Stomach (tissue), 4 donors: ENCODE measurements at regions not wholly inside any gene's neighbourhood (a gene's known extent, or its start where the extent isn't known, plus 50 kb on each side); places are given as distances from the start of the nearest gene placed in this dataset.

Source experiments
- EP300 ChIP-seq: sonication (generic); formaldehyde crosslinking; IDR thresholded peaks from one replicate; pipeline ENCODE4 v1.6.1; 2017; ENCODE audit warnings: antibody characterized with exemption
- POLR2A ChIP-seq, 4 donors: fragments of 450-650 bp; IDR thresholded peaks; one replicate each; pipeline ENCODE4 v1.6.1; 2016; ENCODE audit warnings: antibody characterized with exemption in 4 of 4, control low read depth in 2 of 4, mild to moderate bottlenecking in 1 of 4, moderate library complexity in 1 of 4
- POLR2AphosphoS5 ChIP-seq, 3 donors: sonication (generic); formaldehyde crosslinking; IDR thresholded peaks; one replicate each; pipeline ENCODE4 v1.6.1; 2016; ENCODE audit warnings: antibody characterized with exemption in 3 of 3
- TF ChIP-seq, protein P1 (sequence below), 7 experiments: fragments of 450-650 bp in 4 of 7; fragments of 200-600 bp in 3 of 7; sonication (generic) in 3 of 7; IDR thresholded peaks; one replicate each; pipeline ENCODE4 v1.5.1; 2016 to 2019; ENCODE audit warnings: antibody characterized with exemption in 7 of 7, control low read depth in 2 of 7, mild to moderate bottlenecking in 1 of 7

DNA sequence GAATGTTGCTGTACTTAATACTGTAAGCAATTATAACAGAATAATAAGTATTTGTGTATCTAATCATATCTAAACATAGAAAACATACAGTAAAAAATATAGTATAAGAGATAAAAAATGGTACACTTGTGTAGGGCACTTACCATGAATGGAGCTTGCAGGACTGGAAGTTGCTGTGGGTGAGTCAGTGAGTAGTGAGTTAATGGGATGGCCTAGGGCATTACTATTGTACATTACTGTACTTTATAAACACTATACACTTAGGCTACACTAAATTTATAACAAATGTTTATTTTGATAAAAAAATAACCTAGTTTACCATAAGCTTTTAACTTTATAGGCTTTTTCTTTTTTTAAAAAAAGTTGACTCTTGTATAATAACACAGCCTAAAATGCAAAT, 1071.2 kb upstream of the SEL1L start:
- TF ChIP-seq, protein P1, sequence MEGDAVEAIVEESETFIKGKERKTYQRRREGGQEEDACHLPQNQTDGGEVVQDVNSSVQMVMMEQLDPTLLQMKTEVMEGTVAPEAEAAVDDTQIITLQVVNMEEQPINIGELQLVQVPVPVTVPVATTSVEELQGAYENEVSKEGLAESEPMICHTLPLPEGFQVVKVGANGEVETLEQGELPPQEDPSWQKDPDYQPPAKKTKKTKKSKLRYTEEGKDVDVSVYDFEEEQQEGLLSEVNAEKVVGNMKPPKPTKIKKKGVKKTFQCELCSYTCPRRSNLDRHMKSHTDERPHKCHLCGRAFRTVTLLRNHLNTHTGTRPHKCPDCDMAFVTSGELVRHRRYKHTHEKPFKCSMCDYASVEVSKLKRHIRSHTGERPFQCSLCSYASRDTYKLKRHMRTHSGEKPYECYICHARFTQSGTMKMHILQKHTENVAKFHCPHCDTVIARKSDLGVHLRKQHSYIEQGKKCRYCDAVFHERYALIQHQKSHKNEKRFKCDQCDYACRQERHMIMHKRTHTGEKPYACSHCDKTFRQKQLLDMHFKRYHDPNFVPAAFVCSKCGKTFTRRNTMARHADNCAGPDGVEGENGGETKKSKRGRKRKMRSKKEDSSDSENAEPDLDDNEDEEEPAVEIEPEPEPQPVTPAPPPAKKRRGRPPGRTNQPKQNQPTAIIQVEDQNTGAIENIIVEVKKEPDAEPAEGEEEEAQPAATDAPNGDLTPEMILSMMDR (IDR thresholded peaks at IDR 0.05): no peak
- TF ChIP-seq POLR2A (IDR thresholded peaks at IDR 0.05) (no peak), POLR2AphosphoS5 (IDR thresholded peaks at IDR 0.05) (no peak), EP300 (no peak)
